ENCODE measurements at regions not wholly inside any gene's neighbourhood (a gene's known extent, or its start where the extent isn't known, plus 50 kb on each side); places are given as distances from the start of the nearest gene placed in this dataset.

DNA sequence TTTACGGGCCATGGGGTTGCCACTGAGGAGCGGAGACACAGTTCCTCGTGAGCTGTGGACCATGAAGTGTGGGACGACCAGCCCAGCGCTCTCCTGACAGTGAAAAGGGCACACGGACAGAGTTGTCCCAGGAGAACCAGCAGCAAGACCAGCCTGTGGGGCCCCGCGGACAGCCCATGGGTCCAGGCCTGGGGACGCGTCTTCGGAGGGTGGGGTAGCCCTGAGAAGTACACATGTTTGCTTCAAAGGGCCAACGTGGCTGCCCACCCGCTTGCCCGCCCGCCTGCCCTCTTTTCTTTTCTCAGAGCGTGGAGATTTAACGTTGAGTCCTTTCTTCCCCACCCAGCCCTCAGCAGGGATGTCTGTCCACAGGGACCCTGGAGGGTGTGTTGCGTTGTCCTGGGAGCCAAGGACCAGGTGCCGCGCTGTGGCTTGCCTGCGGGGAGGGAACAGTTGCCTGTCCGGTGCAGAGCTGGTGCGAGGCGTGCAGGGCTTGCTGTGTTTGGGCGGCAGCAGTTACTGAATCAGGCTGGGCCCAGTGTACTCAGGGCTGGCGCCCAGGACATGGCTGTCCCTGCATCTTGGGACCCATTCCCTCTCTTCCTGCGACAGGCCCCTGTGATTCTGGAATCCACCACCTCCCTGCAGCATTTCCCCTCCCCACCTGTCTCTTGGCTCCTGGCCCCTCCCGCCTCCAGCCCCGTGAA is 120.1 kb upstream of the HDAC4 start:
- no peak for DNase-seq (ENCODE audit: low read depth)

DNA sequence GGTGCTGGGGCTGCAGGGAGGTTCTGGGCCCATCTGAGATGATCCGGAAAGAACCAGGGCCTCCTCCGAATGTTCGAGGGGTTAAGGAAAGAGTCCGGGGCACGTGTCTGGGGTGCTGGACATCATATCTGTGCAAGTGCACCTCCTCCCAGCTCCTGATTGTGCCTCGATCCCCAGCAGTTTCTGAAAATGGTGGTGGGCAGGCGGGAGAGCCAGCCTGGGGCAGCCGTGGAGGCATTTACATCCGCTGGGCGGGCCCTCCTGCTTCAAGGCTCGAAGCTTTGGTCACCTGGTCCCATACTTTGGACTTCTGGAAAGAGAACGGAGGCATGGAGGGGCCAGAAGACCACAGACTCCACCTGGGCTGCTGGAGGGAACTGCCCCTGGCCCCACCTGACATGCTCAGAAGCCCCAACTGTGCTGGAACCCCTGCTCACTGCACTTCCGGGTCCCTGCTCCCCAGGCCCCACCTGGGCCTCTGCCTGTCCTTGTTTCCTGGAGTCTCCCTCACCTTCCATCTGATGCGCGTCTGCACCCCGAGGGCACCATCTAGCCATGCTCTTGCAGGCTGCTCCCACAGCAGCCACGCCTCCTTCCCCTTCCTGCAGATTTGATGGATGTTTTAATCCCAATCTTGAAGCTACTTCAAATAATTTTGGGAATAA is 119.2 kb upstream of the HDAC4 start:
- DNase-seq (ENCODE audit: low read depth) = no peak

DNA sequence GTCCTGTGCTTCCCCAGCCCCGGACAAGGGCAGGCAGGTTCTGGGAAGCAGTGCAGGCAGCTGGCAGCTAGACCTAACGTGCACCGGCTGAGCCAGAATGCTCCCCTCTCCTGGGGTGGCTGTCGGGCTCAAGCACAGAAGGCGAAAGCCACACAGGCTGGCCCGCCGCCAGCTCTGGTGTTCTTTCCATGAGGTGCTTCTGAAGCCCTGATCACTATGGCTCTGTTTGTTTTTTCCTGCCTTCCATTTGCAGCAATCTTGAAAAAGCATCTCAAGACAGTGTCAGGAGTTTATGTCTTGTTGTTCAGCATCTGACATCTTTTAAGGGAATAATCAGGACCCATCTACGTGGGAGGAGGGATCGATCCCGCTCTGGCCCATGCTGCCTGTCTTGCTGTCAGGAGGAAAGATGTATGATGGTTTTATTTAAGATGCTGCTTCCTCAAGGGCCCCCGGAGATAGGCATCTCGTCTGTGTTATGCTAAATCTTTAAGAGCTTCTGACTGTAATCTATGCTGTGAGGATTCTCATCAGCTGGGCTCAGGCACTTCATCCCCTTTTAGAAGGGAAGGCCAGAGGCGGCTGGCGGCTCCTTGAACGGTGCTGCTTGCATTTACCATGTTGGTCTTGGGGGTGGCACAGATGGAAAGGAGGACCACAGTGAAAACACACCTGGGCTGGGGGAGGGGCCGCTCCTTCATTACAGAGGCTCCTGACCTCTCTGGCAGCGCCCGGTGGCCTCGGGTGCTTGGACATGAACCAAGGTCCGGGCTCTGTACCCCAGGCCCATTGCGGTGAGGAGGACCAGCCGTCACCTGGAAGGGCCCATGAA is 118.5 kb upstream of the HDAC4 start:
- DNase-seq (ENCODE audit: low read depth) = no peak

DNA sequence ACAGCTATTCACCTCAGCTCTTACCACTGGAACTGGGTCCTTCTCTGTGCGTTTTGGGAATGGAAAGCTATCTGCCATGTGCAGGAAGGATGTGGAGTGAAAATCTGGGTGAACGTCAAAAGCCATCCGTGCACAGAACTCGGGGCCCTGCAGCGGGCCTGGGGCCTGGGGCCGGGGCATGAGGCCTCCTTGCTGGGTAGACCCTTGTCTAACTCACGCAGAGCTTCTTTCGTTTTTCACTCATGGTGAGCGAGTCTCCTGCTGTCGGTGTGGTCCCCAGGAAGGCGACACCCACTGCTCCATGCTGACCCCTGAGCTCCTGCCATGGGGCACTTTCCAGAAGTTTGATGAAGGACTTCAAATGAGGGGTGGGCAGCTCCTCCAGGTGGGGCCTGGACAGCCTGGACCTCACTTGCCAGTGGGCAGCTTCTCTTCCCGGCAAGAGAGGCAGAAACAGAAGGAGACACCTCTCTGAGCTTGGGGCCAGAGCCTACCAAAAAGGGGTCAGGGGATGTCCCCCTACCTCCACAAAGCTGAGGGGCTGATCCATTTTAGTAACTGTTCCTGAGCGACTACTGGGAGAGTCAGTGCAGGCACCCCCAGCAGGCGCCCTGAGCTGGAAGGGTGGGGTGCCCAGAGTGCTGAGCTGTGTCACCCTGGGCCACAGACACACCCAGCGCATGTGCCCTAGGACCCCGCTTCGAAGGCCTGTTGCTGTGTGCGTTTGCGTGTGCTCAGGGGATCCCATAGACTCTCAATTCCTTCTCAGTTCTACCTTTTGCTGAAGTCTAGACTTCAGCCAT is 117.7 kb upstream of the HDAC4 start:
- no peak for DNase-seq (ENCODE audit: low read depth)

DNA sequence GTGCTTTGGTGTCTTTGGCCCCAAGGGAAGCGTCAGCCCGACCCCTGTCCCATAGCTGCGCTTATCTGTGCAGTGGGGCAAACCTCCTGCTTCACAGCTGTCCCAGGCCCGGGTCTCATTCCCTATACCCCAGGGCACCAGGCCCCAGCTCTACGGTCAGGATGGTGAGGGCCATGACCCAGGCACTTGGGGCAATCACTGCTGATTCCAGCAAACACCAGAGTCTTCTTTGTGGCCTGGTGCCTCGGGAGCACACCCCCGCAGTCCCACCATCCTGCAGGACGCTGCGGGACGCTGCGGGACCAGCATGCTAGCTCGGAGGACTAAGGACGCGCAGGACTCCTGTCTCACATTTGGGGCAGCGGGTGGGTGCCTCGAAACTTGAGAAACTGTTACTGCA is 116.9 kb upstream of the HDAC4 start:
- DNase-seq (ENCODE audit: low read depth) = no peak

DNA sequence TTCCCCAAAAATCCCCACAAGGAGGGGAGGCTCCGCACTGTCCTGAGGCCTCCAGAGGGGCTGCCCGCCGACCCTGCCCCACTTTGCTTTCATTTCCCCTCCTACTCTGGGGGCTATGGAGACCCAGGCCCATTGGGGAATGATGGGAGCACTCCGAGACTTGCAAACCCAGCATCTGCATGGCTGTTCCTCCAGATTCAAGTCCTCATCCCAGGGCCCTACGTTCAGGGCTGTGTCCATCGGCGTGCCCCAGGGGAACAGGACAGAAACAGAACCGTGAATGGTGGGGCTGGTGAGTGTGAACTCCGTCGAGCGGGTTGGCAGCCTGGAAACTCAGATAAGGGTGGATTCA is 116.1 kb upstream of the HDAC4 start:
- DNase-seq (ENCODE audit: low read depth) = no peak

DNA sequence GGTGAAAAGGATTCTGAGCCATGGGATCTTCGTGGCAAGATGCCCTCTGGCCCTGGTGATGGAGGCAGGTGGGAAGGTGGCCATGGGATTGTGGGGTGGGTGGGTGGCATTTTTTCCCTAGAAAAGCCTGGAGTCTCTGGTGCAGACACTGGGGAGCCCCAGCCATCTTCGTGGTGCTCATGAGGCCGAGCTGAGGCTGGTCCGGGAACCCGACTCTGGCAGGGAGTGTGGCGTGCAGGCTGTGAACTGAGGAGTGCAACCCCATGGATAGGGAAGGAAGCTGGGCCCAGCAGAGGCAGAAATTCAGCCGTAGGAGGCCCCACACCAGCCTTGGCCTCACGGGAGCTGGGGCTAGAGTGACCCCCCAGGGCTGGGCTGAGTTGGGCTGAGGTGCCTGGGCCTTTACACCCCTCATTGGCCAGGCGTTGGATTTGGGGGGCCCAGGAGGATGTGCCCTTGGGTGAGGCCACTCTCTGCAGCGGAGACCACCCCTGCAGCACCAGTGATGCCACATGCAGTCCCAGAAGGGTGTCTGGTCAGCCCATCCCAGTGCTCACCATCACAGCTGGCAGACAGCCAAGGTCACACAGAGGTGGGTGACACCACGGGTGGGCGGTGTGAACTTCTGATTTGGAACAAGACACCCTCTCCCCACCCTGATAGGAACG is 115.6 kb upstream of the HDAC4 start:
- no peak for DNase-seq (ENCODE audit: low read depth)

DNA sequence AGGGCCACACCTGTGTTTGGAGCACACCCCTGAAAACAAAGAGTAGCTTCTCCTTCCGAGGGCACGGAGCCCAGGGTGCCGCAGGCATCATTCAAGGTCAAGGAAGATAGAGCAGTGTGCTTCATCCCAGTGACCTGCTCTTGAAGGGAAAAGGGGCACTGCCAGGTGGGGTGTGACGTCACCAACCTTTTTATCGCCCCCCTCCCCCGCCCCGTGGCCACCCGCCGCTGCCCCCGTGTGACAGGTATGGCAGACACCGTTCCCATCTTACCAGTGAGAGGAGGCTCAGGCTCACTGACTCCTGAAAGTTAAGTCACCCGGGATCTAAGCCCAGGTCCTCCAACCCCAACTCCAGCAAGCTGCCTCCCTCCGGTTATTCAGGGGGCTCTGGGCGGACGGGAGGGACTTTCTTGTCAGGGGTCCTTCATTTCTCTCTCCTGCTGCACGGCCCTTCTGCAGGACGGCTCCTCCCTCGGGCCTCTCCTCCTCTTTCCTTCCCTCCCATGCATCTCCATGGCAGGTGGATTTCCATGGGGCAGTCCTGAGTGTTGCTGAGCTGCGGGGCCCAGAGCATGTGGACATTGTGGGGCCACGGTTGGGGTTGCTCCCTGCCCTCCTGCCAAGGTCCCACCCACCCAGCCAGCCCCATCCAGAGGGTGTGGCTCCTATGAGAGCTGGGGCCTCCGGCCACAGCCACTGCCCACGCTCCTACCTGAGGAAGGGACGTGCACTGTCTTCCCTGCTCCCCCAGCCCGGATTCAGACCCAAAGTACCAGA is 114.1 kb upstream of the HDAC4 start:
- DNase-seq (ENCODE audit: low read depth) = no peak

DNA sequence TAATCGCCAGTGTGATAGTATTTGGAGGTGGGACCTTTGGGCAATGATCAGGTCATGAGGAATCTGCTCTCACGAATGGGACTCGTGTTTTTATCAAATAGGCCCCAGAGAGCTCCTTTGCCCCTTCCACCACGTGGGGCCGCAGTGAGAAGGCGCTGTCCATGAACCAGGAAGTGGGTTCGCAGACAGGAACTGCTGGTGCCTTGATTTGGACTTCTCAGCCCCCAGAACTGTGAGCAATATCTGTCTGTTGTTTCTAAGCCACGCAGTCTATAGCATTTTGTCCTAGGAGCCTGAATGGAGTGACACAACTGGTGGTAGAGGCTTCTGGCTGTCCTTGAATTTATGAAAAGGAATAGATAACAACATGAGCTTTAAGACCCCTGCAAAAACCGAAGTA is 111.2 kb upstream of the HDAC4 start:
- DNase-seq (ENCODE audit: low read depth) = no peak

DNA sequence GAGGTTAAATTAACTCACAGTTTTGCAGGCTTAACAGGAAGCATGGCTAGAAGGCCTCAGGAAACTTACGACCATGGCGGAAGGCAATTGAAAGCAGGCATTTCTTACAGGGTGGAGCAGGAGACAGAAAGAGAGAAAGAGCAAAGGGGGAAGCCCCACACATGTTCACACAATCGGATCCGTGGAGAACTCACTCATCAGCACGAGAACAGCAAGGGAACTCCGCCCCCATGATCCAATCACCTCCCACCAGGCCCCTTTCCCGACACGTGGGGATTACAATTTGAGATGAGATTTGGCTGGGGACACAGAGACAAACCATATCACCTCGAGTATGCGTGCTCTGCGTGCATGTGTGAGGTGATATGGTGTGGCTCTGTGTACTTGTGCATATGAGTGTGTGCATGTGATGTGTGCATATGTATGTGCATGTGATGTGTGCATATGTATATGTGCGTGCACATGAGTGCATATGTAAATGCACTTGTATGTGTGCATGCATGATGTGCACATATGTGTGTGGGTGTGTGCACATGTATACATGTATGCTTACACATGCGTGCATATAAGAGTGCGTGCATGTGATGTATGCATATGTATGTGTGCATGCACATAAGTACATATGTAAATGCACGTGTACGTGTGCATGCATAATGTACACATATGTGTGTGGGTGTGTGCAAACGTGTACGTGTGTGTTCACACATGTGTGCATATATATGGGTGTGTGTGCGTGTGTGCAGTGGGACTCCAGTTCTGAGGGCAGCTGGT is 108.7 kb upstream of the HDAC4 start:
- no peak for DNase-seq (ENCODE audit: low read depth)

DNA sequence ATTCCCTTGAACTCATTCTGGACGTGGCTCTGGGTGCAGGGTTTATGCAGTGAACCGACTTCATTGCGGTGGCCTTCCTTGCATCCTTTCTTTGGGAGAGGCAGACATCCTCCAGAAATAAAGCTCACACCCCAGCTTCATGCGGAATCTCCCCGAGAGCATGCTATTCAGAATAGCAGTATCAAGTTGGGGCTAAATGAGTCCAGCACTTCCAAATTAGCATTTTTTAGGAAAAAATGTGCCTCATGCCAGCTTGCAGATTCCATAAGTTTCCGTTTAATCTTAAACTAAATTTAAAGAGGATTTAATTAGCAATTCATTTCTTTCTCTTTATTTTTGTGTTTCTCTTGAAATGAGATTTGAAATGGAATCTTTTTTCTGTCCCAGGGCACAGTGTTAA is 107.4 kb upstream of the HDAC4 start:
- DNase-seq (ENCODE audit: low read depth) = no peak

DNA sequence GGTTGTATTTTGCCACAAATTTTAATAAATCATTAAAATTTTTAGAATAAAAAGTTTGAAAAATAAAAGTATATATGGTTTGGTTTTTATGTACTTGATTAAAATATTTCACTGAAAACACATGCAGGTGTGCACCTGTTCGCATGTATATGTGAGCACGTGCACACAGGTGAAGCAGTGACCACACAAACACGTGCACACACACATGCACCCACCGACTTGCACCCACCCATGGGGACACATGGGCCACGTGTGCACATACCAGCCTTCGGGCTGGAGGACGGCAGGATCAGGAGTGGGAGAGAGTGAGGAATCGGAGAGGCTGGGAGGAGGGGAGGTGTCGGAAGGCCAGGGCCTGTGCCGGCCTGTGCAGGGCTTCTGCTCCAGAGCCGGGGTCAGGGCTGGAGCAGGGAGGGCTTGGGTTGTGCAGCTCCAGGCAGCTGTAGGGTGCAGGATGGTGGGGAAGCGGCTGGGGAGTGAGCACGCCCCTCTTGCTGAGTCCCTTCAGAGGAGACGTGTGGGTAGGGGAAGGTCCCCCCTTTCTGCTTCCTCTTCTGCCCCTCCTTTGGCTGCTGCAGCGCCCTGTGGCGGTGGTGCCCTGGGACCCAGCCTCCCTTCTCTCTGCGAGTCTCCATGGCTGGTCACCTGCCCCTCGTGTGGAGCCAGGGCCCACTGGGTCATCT is 106.9 kb upstream of the HDAC4 start:
- no peak for DNase-seq (ENCODE audit: low read depth)

DNA sequence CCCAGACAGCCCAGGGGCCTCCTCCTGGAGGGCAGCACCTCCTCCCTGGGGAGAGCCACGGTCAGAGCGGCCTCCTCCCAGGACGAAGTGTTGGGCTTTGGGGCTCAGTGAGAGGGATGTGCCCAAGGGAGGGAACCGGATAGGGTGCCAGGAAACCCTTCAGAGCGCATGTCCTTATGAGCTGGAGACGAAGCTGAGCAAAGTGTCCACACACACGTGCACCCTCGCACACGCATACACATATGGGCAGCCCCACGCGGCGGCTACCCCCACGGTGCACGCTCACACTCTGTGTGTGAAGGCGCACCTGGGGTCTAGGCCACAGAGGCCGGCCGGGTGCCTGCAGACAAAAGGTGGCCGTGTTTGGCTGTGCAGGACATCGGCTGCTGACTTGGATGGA is 106.1 kb upstream of the HDAC4 start:
- no peak for DNase-seq (ENCODE audit: low read depth)

DNA sequence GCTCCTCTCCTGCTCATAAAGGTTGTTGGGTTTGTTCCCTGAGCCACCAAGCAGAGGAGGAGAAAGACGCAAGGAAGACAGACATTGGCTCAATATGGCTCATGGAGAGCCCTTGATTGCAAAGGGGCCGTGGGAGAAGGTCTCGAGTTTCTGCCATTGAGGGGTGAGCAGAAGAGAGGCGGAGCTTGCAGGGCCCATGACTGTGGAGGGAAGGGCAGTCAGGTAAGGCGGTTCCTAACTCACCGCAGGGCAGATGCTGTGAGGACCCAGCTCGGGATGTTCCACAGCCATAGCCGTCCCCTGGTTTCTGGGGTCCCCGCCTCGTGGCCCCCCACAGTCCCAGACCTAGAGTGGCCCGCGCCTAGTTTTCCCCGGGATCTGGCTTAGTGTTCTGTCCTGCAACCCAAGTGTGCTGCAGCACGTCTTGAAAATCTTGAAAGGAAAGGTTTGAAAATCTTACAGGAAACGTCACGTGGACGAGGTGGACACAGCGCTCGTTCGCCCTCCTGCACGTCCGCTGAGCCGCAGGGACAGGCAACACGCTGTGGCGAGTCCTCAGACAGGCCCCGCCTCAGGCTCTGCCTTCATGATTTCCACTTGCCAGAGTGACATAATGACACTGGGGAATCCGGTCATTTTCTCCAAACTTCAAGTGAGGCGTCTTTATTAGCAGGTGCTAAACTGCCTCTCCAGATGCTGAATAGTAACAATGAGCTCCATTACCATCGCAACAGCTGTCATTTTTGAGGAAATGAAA is 105.5 kb upstream of the HDAC4 start:
- no peak for DNase-seq (ENCODE audit: low read depth)

DNA sequence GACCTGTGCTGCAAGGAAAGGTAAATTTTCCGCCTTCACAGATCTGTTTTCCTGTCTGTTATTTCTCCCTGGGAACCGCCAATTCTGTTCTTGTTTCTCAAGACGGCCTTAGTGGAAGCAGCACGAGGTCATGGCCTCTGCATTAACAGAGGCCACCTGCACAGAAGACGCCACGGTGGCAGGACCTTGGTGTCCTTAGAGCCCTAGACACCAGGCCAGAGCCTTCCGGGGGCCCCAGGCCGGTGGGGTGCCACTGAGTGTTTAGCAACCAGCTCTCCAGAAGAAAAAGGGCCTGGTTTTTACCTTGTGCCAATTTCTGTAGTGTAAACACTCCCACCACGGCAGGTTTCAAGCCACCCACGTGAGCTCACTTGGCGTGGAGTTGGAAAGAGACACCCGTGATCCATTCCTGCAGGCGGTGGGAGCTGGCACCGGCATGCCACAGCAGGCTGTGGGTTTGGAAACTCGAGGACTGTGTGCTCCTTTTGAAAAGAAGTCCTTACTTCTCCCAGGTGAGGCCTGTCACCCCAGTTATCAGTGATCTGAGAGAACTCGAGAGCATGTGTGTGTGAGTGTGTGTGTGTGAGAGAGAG is 103.9 kb upstream of the HDAC4 start:
- no peak for DNase-seq (ENCODE audit: low read depth)

DNA sequence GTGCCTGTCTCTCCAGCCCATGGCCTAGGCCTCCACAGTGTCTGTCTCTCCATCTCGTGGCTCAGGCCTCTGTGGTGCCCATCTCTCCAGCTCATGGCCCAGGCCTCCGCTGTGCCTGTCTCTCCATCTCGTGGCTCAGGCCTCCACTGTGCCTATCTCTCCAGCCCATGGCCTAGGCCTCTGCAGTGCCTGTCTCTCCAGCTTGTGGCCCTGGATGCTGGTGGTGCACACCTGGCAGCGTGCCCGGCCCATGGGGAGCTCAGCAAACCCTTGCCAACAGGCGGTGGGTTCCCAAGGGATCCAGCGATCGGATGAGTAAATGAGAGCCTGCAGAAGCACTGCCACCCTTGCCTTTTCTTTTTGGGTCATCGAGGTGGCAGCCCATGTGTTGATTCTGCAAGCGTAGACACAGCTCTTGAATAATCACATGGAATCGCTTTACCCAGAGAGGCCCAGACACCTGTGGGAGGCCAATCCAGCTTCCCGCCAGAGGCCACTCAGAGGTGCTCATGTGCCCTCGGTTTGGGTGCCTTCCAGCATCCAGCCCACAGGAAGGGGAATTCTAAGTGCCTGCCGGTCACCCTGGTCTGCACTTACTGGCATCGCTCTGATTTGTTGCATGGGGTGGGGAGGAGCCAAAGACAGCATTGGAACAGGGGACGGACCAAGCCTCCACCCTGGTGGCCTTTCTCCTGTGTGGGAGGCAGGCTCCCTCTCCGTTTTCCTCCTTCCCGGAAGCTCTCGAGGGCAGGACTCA is 101.8 kb upstream of the HDAC4 start:
- no peak for DNase-seq (ENCODE audit: low read depth)
